Loucy (cell line): ENCODE measurements at regions not wholly inside any gene's neighbourhood (a gene's known extent, or its start where the extent isn't known, plus 50 kb on each side); places are given as distances from the start of the nearest gene placed in this dataset.

Source experiments
- EZH2phosphoT487 ChIP-seq: fragments of 200-600 bp; IDR thresholded peaks from 2 replicates; pipeline ENCODE4 v1.6.1; 2018; ENCODE audit warnings: antibody characterized with exemption, mild to moderate bottlenecking, moderate library complexity, borderline replicate concordance
- TF ChIP-seq, protein P1 (sequence below): fragments of 200-600 bp; sonication (generic); conservative IDR thresholded peaks from 2 replicates; pipeline ENCODE4 v1.5.1; 2014; ENCODE audit warnings: mild to moderate bottlenecking, antibody characterized with exemption, low read length

DNA sequence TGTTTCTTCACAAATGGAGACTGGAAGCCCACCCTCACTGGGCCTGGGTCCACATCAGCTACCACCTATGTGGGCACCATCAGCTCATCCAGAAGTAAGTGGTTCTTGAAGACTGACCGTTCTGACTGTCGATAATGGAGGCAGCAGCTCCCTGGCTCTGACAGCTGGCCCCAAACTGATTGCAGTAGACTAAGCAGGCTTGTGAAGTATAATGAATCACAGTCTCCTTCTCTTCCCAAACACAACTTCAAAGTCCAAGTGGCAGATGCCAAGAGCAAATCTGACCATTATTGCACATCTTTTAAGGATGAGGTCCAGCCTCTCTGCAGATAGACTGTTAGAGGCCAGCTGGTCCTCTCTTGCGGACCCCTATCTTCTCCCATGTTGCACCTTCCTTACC, 574.4 kb upstream of the KLF12 start:
- TF ChIP-seq, protein P1, sequence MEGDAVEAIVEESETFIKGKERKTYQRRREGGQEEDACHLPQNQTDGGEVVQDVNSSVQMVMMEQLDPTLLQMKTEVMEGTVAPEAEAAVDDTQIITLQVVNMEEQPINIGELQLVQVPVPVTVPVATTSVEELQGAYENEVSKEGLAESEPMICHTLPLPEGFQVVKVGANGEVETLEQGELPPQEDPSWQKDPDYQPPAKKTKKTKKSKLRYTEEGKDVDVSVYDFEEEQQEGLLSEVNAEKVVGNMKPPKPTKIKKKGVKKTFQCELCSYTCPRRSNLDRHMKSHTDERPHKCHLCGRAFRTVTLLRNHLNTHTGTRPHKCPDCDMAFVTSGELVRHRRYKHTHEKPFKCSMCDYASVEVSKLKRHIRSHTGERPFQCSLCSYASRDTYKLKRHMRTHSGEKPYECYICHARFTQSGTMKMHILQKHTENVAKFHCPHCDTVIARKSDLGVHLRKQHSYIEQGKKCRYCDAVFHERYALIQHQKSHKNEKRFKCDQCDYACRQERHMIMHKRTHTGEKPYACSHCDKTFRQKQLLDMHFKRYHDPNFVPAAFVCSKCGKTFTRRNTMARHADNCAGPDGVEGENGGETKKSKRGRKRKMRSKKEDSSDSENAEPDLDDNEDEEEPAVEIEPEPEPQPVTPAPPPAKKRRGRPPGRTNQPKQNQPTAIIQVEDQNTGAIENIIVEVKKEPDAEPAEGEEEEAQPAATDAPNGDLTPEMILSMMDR, result no peak
- TF ChIP-seq EZH2phosphoT487, result no peak
